Epithelial cell of proximal tubule (primary cell): ENCODE measurements at regions not wholly inside any gene's neighbourhood (a gene's known extent, or its start where the extent isn't known, plus 50 kb on each side); places are given as distances from the start of the nearest gene placed in this dataset.
"Not testable (repeated sequence)": the region's sequence is repeated elsewhere in the genome, so short reads cannot be mapped to it uniquely, and the experiment has no call there.

Experiments used
- DNase-seq: peaks from one replicate; pipeline ENCODE4 v3.0.0-alpha.2; 2011; ENCODE audit warnings: low read depth
- H3K4me3 ChIP-seq: 2 replicates; pipeline ENCODE4 v1.5.1; 2011; ENCODE audit warnings: low read depth, mild to moderate bottlenecking, low read length
- TF ChIP-seq, protein P1 (sequence below): conservative IDR thresholded peaks from 2 replicates; pipeline ENCODE4 v1.5.1; 2012; ENCODE audit warnings: low read depth, mild to moderate bottlenecking, low read length

GRCh38 chr3:81841540-81841939, 80.1 kb upstream of the GBE1 start:
- DNase-seq, result no peak
- no peak overlapping the region for H3K4me3 ChIP-seq
- TF ChIP-seq, protein P1, sequence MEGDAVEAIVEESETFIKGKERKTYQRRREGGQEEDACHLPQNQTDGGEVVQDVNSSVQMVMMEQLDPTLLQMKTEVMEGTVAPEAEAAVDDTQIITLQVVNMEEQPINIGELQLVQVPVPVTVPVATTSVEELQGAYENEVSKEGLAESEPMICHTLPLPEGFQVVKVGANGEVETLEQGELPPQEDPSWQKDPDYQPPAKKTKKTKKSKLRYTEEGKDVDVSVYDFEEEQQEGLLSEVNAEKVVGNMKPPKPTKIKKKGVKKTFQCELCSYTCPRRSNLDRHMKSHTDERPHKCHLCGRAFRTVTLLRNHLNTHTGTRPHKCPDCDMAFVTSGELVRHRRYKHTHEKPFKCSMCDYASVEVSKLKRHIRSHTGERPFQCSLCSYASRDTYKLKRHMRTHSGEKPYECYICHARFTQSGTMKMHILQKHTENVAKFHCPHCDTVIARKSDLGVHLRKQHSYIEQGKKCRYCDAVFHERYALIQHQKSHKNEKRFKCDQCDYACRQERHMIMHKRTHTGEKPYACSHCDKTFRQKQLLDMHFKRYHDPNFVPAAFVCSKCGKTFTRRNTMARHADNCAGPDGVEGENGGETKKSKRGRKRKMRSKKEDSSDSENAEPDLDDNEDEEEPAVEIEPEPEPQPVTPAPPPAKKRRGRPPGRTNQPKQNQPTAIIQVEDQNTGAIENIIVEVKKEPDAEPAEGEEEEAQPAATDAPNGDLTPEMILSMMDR, result no peak

DNA sequence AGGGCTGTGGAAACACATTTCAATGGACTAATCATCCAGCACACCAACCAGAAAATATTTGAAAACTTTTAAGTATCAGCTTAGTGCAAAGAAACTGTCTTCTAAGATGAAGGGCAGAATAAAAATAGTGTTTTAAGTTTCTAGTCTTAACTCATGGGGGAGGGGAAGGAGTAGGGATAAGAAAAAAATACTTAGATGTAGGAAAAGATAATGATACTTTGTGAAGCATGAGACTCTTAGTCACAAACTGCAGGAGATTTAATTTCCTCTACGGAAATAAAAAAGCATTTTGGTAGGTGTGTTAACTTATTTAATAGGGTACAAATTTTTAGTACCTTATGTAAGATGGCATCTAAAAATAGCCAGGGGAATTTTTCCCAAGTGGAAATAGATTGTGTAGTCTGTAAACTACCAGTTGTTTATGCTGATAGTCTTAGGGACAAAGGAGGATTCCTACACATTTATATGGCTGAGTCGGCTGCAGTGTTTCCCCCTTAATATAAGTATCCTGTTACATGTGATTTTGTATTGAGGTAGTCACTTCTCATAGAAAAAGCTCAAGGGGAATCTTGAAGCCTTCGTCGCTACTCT, 78.2 kb upstream of the GBE1 start:
- no peak for DNase-seq
- no peak overlapping the region for H3K4me3 ChIP-seq
- TF ChIP-seq, protein P1, result no peak

GRCh38 chr3:81838457-81838856, 77.0 kb upstream of the GBE1 start:
- DNase-seq, result no peak
- TF ChIP-seq, protein P1, result no peak
- no peak overlapping the region for H3K4me3 ChIP-seq

DNA sequence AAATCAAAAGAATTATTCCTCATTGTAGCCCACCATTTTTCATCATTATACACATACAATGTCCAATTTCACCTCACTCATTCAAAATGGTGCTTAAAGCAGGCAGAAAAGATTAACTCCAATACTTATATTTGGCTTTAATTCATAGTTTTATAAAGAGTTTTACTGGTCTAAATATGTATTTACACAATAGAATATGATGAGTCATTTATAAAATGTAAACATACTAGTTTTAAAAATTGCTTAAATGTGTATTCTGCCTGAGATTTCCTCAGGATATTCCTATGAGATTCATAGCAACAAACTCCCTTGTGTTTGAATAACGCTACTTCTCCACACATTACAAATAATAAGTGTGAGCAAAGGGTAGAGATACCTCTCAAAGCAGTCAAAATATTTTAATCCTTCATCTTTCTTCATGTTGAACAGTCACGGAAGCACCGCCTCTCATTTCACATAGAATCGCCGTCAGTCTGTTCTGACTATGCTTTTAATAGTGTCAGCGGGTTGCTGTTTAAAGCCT, 75.7 kb upstream of the GBE1 start:
- H3K4me3 ChIP-seq, result no peak overlapping the region
- DNase-seq, result no peak
- TF ChIP-seq, protein P1, result no peak

DNA sequence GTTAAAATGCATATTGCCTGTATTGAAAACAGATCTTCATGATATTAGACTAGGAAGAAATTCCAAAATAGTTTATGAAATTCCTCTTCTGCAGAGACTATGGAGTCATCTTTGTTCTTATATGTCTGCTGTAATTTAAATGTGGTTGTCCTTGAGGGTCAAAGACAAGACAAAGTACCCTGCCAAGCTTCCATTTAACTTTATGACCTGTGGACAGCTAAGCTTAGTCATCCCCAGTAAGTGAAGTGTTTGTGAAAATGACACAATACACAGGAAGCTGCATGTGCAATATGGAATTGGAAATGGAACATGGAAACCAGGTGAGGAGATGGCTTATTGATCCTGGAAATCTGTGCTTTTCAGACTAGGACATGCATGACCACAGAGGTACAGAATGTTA, 68.5 kb upstream of the GBE1 start:
- no peak for DNase-seq
- H3K4me3 ChIP-seq, result no peak overlapping the region
- TF ChIP-seq, protein P1, result no peak

- not testable (repeated sequence) for DNase-seq, H3K4me3 ChIP-seq
Observed at GRCh38 chr3:81829272-81829671, 67.8 kb upstream of the GBE1 start.

DNA sequence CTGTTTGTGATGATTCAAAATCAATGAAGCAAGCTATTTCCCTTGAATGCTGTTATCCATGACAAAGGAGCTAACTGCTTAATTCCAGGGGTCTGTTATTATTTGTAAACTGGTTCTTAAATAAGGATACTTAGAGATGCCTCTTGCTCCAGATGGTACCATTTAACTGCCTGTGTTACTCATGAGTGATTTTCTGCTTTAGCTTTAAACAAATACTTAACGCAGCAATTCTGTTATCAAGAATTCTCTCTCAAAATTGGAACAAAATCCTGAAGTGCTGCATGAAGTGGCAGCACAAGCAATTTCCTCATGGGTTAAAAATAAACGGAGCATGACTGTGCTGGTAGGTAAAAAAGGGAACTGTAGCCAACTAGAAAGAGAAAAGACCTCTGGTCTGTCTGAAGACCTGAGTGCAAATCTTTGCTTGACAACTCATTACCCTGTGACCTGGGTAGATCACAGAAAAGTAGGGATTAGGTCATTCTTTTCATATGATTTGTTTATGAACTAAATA, 62.5 kb upstream of the GBE1 start:
- H3K4me3 ChIP-seq, result no peak overlapping the region
- peak; percentile 75 for DNase-seq
- TF ChIP-seq, protein P1, result no peak
